HCT116 (cell line): ENCODE measurements at regions not wholly inside any gene's neighbourhood (a gene's known extent, or its start where the extent isn't known, plus 50 kb on each side); places are given as distances from the start of the nearest gene placed in this dataset.
"Not testable (repeated sequence)": the region's sequence is repeated elsewhere in the genome, so short reads cannot be mapped to it uniquely, and the experiment has no call there.

Experiments used
- ATAC-seq: fragments of 200-7000 bp; cut with Tn5 transposase; 2 replicates; pipeline ENCODE4 v1.9.1; 2020; ENCODE audit warnings: mild to moderate bottlenecking, moderate library complexity
- BruUV-seq: library from RNA; stranded (reverse); fragments of 400-500 nt; replicated peaks from 2 replicates; lab custom pipeline; 2021; lab: Mats Ljungman, UMichigan
- CTCF ChIA-PET: fragments of 300-600 bp; sonication (Branson Sonifier 250); formaldehyde crosslinking; loops from one replicate; lab custom pipeline; 2021; ENCODE audit warnings: antibody characterized with exemption; lab: Charles Lee
- POLR2A ChIA-PET: fragments of 300-600, 350-600 bp; sonication (Branson Sonifier 250); formaldehyde crosslinking; loops from one replicate; lab custom pipeline; 2021; ENCODE audit warnings: antibody characterized with exemption; lab: Charles Lee
- RAD21 ChIA-PET, 2 experiments: fragments of 300-600 bp; sonication (Branson Sonifier 250); formaldehyde crosslinking; loops; one replicate each; lab custom pipeline; 2023; ENCODE audit warnings: low total read pairs in 2 of 2; ENCODE audit not compliant: uncharacterized antibody in 2 of 2, unreplicated experiment in 2 of 2, low non-redundant PET in 1 of 2; lab: Charles Lee
- DNase-seq: peaks from one replicate; pipeline ENCODE4 v3.0.0-alpha.2; 2010; ENCODE audit warnings: low read depth, low spot score
- H2AFZ ChIP-seq: fragments of 200-600 bp; shearing (Covaris generic), sonication (generic); 2 replicates; pipeline ENCODE4 v1.6.1; 2017; ENCODE audit warnings: low read depth, mixed run types, mixed read lengths, antibody characterized with exemption, low read length; ENCODE audit not compliant: poor library complexity, severe bottlenecking
- H3K27ac ChIP-seq: 2 replicates; pipeline ENCODE4 v1.5.1; 2012; ENCODE audit warnings: low read depth, low read length
- H3K27me3 ChIP-seq: fragments of 200-600 bp; sonication (generic); 2 replicates; pipeline ENCODE4 v1.6.1; 2016; ENCODE audit warnings: mixed run types, low read length, mixed read lengths; ENCODE audit not compliant: insufficient read depth
- H3K36me3 ChIP-seq, 2 experiments: fragments of 200-500 bp in 1 of 2; fragments of 200-600 bp in 1 of 2; sonication (Bioruptor generic) in 1 of 2; sonication (generic) in 1 of 2; 2 replicates each; pipeline versions ENCODE4 v1.5.1 to v1.6.1; 2014 to 2016; ENCODE audit warnings: low read length in 2 of 2, inconsistent platforms in 1 of 2, mixed read lengths in 1 of 2, mixed run types in 1 of 2; ENCODE audit not compliant: insufficient read depth in 2 of 2, control insufficient read depth in 1 of 2
- H3K4me1 ChIP-seq, 2 experiments: fragments of 200-600 bp in 1 of 2; sonication (generic) in 1 of 2; 2 replicates each; pipeline versions ENCODE4 v1.5.1 to v1.6.1; 2012 to 2017; ENCODE audit warnings: low read length in 2 of 2, inconsistent platforms in 1 of 2, mild to moderate bottlenecking in 1 of 2, mixed read lengths in 1 of 2, mixed run types in 1 of 2, moderate library complexity in 1 of 2; ENCODE audit not compliant: insufficient read depth in 2 of 2, control insufficient read depth in 1 of 2
- H3K4me2 ChIP-seq: fragments of 200-600 bp; sonication (generic); 2 replicates; pipeline ENCODE4 v1.6.1; 2017; ENCODE audit warnings: mixed run types, low read length, mixed read lengths
- H3K4me3 ChIP-seq, 2 experiments: fragments of 200-600 bp in 1 of 2; sonication (generic) in 1 of 2; replicated peaks in 1 of 2; 2 replicates each; pipeline ENCODE4 v1.5.1; 2011 to 2016; ENCODE audit warnings: low read length in 2 of 2, control low read depth in 1 of 2, low read depth in 1 of 2, mild to moderate bottlenecking in 1 of 2, mixed read lengths in 1 of 2, mixed run types in 1 of 2
- H3K79me2 ChIP-seq: fragments of 200-600 bp; sonication (generic); 2 replicates; pipeline ENCODE4 v1.6.1; 2017; ENCODE audit warnings: mild to moderate bottlenecking, mixed run types, low read length, moderate library complexity, mixed read lengths; ENCODE audit not compliant: insufficient read depth
- H3K9ac ChIP-seq: fragments of 200-600 bp; sonication (generic); 2 replicates; pipeline ENCODE4 v1.6.1; 2016; ENCODE audit warnings: low read length, mixed read lengths
- H3K9me2 ChIP-seq: fragments of 200-600 bp; sonication (generic), shearing (Covaris generic); 2 replicates; pipeline ENCODE4 v1.6.1; 2017; ENCODE audit warnings: mixed run types, mild to moderate bottlenecking, moderate library complexity; ENCODE audit not compliant: insufficient read depth
- H3K9me3 ChIP-seq, 2 experiments: fragments of 200-500 bp in 1 of 2; fragments of 200-600 bp in 1 of 2; sonication (Bioruptor generic) in 1 of 2; sonication (generic) in 1 of 2; 2 replicates each; pipeline ENCODE4 v1.6.1; 2014 to 2017; ENCODE audit warnings: low read length in 2 of 2, mixed read lengths in 2 of 2, inconsistent platforms in 1 of 2, low read depth in 1 of 2, mild to moderate bottlenecking in 1 of 2, mixed run types in 1 of 2, moderate library complexity in 1 of 2; ENCODE audit not compliant: control insufficient read depth in 1 of 2, insufficient read depth in 1 of 2
- H4K20me1 ChIP-seq: fragments of 200-600 bp; sonication (generic), shearing (Covaris generic); 2 replicates; pipeline ENCODE4 v1.6.1; 2017; ENCODE audit warnings: mixed run types, mild to moderate bottlenecking, moderate library complexity; ENCODE audit not compliant: insufficient read depth
- ATF3 ChIP-seq: IDR thresholded peaks from 2 replicates; pipeline ENCODE4 v1.6.1; 2012
- EZH2phosphoT487 ChIP-seq: fragments of 200-600 bp; IDR thresholded peaks from 2 replicates; pipeline ENCODE4 v1.6.1; 2018; ENCODE audit warnings: antibody characterized with exemption, borderline replicate concordance
- MAX ChIP-seq: IDR thresholded peaks from 2 replicates; pipeline ENCODE4 v1.6.1; 2012
- intact Hi-C: fragments of 100-400 bp; cut with micrococcal nuclease; formaldehyde crosslinking; loops from 2 replicates; pipeline ENCODE4 v1.10.0; 2022

- H3K4me3 ChIP-seq, result no peak overlapping the region
- BruUV-seq, result no TSS peak
- POLR2A ChIA-PET, result no interaction called here
- intact Hi-C loops, result no loop called here
- no peak overlapping the region for H3K9ac ChIP-seq
- DNase-seq (no peak), ATAC-seq (no peak)
- H3K9me2 ChIP-seq, result no peaks in the 10 kb centered on the region
- H3K4me2 ChIP-seq, result no peak overlapping the region
- TF ChIP-seq ATF3, result no peak
- no peak for TF ChIP-seq MAX
- TF ChIP-seq EZH2phosphoT487, result no peak
- H3K4me1 ChIP-seq, result no peaks in the 10 kb centered on the region
- H3K27me3 ChIP-seq, result no peaks in the 10 kb centered on the region
- no peak overlapping the region for H3K27ac ChIP-seq
- no peaks in the 10 kb centered on the region for H4K20me1 ChIP-seq
- no peaks in the 10 kb centered on the region for H3K79me2 ChIP-seq
- no peak overlapping the region for H2AFZ ChIP-seq
- CTCF ChIA-PET, result no interaction called here
- RAD21 ChIA-PET, result no interaction called here
- H3K36me3 ChIP-seq, result no peaks in the 10 kb centered on the region; a peak in 1 of 4 replicates
- peaks cover 3 to 50% of the 10 kb centered on the region in 2 experiments; a peak in 2 of 4 replicates for H3K9me3 ChIP-seq
Measured at GRCh38 chr21:28282833-28283232, 709.8 kb downstream of the LTN1 start.

GRCh38 chr21:28281357-28281756, 711.3 kb downstream of the LTN1 start:
- BruUV-seq, CTCF ChIA-PET, H3K9ac ChIP-seq, DNase-seq, H3K27ac ChIP-seq, H3K79me2 ChIP-seq, ATAC-seq, H3K4me3 ChIP-seq, RAD21 ChIA-PET, H3K4me2 ChIP-seq, H3K36me3 ChIP-seq, intact Hi-C loops, H3K4me1 ChIP-seq, H4K20me1 ChIP-seq, POLR2A ChIA-PET, H2AFZ ChIP-seq, H3K9me2 ChIP-seq, H3K27me3 ChIP-seq: not testable (repeated sequence)
- H3K9me3 ChIP-seq, result peaks cover 9 to 51% of the 10 kb centered on the region in 2 experiments; a peak in 2 of 4 replicates
